Ammon's horn (tissue), 1 donor: ENCODE measurements at regions not wholly inside any gene's neighbourhood (a gene's known extent, or its start where the extent isn't known, plus 50 kb on each side); places are given as distances from the start of the nearest gene placed in this dataset.
A peak's percentile ranks its signal among the peaks of the same experiment; 100 is the strongest.

ENCODE experiments used
- DNase-seq: peaks from one replicate; pipeline ENCODE4 v3.0.0-alpha.2; 2016; ENCODE audit warnings: low spot score

DNA sequence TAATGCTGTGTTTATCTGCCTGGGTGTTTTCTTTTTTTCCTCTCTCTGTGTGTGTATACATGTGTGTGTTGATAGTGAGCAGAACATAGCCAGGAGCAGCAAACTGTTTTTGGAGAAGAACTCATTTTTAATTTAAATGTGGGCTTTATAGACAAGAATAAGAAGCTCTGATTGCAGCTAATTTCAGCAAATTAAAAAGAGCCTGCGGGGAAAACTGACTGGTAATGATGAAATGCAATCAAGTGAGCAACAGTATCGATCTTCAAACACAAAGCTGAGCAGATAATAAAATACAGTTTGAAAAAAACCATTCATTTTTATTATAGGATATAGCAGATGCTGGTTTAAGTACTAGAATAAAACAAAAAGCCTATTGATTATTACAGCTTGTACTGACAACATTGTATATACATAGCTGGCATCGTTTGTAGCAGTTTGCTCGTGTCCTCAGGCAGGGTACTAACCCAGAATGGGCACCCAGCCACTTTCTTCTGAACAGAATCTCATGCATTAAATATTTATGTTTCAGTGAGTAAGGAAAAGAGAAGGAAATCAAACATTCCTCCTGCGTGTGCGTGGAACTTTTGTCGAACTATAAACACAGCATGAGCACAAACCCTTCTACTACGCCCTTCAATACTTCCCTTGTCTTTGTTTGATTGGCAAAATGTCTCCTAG is 73.5 kb upstream of the ZFP42 start:
- peak; percentile 5 for DNase-seq

DNA sequence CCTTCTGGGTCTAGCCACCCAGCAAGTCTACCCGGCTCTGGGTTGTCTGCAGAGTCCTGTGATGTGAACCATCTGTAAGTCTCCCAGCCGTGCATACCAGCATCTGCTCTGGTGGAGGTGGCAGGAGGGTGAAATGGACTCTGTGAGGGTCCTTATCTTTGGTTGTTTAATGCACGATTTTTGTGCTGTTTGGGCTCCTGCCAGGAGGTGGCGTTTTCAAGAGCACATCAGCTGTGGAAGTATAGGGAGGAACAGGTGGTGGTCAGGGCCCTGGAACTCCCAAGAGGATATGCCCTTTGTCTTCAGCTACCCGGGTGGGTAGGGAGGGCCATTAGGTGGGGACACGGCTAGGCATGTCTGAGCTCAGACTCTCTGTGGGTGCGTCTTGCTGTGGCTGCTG is 66.5 kb upstream of the ZFP42 start:
- no peak for DNase-seq

DNA sequence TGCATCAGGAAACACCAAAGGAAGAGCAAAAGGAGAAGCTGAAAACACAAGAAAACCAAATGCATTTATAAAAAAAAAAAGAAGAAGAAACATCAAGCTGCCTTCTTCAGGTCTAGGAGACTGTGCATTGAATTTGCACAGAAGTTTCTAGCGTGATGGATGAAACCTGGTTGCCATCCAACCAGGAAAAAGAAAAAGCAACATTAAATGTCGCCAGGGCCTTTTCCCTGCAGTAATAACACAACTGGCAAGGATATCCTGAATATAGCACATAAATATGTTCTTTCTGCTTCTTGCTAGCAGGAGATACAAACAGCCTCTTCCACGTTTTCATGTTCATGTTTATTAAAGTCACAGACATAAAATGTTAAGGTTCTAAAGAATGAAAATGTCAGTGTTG is 60.8 kb upstream of the ZFP42 start:
- no peak for DNase-seq

DNA sequence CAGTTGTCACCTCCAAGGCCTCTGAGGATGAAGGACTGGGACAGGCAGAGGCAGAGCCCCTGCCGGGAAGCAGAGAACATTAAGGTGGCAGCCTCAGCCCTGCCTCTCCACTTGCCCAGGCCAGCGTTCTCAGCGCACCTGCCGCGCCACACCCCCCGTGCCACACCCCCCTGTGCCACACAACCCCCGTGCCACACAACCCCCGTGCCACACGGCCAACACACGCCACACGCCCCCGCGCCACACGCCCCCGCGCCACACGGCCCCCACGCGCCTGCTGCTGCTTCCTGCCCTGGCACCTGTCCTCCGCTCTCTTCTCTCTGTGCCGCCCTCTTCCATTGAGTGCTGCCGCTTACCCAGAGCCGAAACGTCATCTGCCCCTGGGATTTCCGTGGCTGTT is 58.0 kb upstream of the ZFP42 start:
- no peak for DNase-seq

DNA sequence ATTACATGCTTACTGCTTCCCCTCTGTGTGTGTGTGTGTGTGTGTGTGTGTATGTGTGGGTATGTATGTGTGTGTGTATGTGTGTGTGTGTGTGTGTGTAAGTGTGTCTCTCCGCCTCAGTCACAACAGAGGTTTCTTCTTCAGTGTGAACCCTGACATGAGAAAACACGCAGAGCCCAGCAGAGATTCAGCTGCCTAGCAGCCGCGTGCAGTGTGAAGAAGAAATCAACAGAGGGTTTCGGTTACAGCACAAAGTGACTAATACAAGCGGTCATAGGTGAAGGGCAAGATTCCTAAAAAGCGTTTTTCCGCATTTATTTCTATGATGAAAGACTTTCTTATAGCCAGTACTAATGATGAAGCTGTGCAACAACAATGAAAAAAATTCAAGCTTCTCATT is 55.3 kb upstream of the ZFP42 start:
- no peak for DNase-seq

DNA sequence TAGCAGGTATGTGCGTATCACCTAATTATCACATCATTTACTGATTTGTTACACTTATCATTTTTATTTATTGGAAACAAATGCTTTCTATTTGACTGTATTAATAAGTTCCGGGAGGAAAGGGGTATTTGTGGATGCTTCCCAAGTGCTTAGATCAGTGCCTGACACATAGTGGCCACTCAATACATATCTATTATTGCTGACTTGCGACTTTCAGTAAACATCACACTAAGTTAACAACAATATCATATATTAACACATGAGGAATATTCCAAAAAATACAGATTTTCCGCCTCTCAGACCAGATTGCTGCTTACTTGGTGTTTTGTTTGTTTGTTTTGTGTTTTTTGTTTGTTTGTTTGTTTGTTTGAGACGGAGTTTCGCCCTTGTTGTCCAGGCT is 52.6 kb upstream of the ZFP42 start:
- no peak for DNase-seq

DNA sequence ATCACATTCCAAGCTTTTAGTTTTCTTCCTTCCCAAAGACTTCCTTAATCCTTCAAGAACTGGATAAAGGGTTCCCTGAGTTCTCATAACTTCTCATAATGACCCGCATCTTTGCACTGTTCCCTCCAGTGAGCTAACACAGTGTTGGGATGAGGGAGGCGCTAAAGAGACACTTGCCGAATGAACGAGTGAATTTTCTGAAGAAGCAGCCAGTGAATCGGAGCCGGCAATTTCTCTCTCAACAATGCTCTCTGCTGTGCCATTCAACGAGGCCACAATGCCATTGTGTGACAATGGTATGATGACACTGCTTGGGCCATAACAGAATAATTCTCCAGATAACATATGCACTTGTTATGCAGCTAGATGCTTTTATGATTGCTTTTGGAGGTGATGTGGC is 51.4 kb upstream of the ZFP42 start:
- DNase-seq: peak; percentile 58
